ENCODE measurements at regions not wholly inside any gene's neighbourhood (a gene's known extent, or its start where the extent isn't known, plus 50 kb on each side); places are given as distances from the start of the nearest gene placed in this dataset.

DNA sequence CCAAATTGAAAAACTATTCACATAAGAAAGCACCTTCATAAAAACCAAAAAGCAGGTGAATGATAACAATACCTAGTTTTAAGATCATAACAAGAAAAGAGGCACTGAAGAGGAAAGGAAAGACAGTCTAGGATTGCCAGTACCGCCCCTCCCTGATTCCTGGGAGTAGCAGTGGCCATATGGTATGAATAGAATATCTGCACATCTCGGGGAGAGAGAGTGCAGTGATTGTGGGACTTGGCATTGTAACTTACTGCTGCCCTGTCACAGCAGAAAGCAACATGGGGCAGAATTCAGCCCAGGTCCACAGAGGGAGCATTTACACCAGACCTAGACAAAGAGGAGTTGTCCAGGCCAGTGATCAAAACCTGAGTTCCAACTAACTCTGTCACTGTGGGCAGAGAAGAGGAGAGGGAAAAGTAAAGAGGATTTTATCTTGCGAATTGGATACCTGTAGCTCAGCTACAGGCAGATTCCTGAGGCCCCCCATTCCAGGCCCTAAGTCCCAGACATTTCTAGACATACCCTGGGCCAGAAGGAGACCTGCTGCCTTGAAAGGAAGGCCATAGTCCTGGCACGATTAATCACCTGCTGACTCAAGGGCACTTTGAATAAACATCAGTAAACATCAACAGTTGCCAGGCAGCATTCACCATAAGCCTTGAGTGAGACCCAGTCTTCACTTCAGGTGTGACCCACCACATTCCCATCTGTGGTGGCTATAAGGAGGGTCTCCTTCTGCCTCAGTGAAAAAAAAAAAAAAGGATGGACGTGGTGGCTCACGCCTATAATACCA is 397.5 kb downstream of the TGFB2 start:
- intact Hi-C loops (cut with DNase I): no loop called here
- no peaks in the 10 kb centered on the region for H3K36me3 ChIP-seq

DNA sequence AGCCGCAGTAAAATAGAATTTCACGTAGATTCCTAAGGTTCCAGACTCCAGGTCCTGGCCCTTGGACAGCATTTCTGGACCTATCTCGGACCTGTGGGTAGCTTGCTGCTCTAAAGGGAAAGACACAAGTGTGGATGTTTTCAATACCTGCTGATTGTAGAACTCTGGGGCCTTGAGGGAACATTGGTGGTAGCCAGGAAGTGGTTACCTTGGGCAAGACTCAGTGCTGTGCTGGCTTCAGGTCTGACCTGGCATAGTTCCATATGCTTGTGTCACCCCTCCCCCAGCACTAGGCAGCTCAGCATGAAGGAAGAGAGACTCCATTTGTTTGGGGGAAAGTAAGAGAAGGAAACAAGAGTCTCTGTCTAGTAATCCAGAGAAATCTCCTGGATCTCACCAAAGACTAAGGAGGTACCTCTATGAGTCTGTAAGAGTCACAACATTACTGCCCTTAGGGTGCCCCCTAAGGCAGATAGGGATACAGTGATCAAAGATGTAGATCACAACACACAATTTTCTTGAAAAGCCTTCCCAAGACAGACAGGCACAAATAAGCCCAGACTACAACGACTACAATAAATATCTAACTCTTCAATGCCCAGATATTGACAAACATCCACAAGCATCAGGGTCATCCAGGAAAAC is 398.8 kb downstream of the TGFB2 start:
- H3K36me3 ChIP-seq: no peaks in the 10 kb centered on the region
- no peaks in the 10 kb centered on the region for H3K27me3 ChIP-seq
- DNase-seq: no peak
- no peaks in the 10 kb centered on the region for H3K9me3 ChIP-seq
- H3K27ac ChIP-seq: no peak overlapping the region
- intact Hi-C loops (cut with DNase I): no loop called here
- 93 to 97% (median 93%) methylated on average over 4 of the region's 4 CpGs for WGBS, 3 donors
- TF ChIP-seq EP300 (IDR thresholded peaks at IDR 0.05) (no peak), POLR2A (IDR thresholded peaks at IDR 0.05) (no peak)
- TF ChIP-seq, protein P1, sequence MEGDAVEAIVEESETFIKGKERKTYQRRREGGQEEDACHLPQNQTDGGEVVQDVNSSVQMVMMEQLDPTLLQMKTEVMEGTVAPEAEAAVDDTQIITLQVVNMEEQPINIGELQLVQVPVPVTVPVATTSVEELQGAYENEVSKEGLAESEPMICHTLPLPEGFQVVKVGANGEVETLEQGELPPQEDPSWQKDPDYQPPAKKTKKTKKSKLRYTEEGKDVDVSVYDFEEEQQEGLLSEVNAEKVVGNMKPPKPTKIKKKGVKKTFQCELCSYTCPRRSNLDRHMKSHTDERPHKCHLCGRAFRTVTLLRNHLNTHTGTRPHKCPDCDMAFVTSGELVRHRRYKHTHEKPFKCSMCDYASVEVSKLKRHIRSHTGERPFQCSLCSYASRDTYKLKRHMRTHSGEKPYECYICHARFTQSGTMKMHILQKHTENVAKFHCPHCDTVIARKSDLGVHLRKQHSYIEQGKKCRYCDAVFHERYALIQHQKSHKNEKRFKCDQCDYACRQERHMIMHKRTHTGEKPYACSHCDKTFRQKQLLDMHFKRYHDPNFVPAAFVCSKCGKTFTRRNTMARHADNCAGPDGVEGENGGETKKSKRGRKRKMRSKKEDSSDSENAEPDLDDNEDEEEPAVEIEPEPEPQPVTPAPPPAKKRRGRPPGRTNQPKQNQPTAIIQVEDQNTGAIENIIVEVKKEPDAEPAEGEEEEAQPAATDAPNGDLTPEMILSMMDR (IDR thresholded peaks at IDR 0.05): no peak
- no peaks in the 10 kb centered on the region for H3K4me1 ChIP-seq (ENCODE audit: insufficient read depth)
- no peak overlapping the region for H3K4me3 ChIP-seq

More for the DNA sequence above, 397.5 kb downstream of the TGFB2 start:
- TF ChIP-seq POLR2A (IDR thresholded peaks at IDR 0.05) (no peak), EP300 (IDR thresholded peaks at IDR 0.05) (no peak)
- TF ChIP-seq, protein P1 (IDR thresholded peaks at IDR 0.05): no peak
- no peaks in the 10 kb centered on the region for H3K4me1 ChIP-seq (ENCODE audit: insufficient read depth)
- no peak for DNase-seq
- no peak overlapping the region for H3K27ac ChIP-seq
- no peaks in the 10 kb centered on the region for H3K9me3 ChIP-seq
- no peaks in the 10 kb centered on the region for H3K27me3 ChIP-seq
- no peak overlapping the region for H3K4me3 ChIP-seq
- WGBS, 3 donors: 89 to 91% (median 89%) methylated on average over 6 of the region's 6 CpGs

DNA sequence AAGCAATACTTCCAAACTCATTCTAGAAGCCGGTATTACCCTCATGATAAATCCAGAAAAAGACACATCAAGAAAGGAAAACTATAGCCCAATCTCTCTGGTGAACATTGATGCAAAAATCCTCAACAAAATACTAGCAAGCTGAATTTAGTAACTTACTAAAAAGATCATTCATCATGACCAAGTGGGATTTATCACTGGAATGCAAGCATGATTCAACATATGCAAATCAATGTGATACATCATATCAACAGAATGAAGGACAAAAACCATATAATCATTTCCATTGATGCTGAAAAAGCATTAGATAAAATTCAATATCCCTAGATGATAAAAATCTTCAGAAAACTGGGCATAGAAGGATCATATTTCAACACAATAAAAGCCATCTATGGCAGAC is 402.9 kb downstream of the TGFB2 start:
- WGBS, 3 donors: 92 to 100% (median 93%) methylated on average over 1 of the region's 1 CpG
- H3K36me3 ChIP-seq: no peaks in the 10 kb centered on the region
- no peaks in the 10 kb centered on the region for H3K27me3 ChIP-seq
- DNase-seq: no peak
- H3K9me3 ChIP-seq: no peaks in the 10 kb centered on the region
- no peak for TF ChIP-seq EP300 (IDR thresholded peaks at IDR 0.05)
- TF ChIP-seq, protein P1 (IDR thresholded peaks at IDR 0.05): no peak
- TF ChIP-seq POLR2A (IDR thresholded peaks at IDR 0.05): no peak
- intact Hi-C loops (cut with DNase I): no loop called here
- H3K4me3 ChIP-seq: no peak overlapping the region
- no peak overlapping the region for H3K27ac ChIP-seq
- no peaks in the 10 kb centered on the region for H3K4me1 ChIP-seq (ENCODE audit: insufficient read depth)

DNA sequence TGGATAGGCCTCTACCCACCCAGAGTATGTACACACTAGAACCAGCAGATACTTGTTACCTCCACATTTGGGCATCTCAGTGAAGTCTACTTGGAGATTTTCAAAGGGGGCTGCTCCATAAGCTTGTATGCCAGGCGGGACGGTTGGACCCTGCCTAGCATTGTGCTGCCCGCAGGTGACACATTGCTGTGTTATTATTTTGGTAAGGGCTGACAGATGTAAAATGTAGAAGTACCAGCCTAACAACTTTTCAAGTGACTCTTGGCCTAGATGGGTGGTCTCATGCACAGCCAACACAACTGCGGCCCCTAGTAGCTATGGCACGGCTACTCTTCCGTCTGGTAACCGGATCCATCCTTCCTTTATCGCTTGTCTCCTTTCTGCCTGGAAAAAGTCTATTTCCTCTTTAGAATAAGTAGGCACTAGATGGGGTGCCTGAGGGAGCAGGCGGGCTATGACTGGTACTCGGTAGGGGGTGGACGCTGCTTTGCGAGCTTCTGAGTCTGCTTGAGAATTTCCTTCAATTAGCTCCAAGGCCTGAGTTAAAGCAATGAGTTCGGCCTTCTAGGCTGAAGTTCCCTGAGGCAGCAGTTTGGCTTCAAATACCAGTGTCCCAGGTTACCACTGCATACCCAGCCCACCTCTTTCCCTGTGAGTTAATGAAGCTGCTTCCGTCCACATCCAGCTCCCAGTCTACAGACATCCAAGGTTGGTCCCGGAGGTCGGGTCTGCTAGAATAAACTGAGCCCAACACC is 405.3 kb downstream of the TGFB2 start:
- intact Hi-C loops (cut with DNase I): no loop called here
- whole genome bisulfite sequencing, 3 donors: 95 to 99% (median 98%) methylated on average over 16 of the region's 16 CpGs
- Histone ChIP-seq H3K36me3 (no peaks in the 10 kb centered on the region), H3K27me3 (no peaks in the 10 kb centered on the region), H3K4me1 (ENCODE audit: insufficient read depth) (no peaks in the 10 kb centered on the region), H3K9me3 (no peaks in the 10 kb centered on the region), H3K27ac (no peak overlapping the region), H3K4me3 (no peak overlapping the region)
- no peak for DNase-seq
- no peak for TF ChIP-seq POLR2A (IDR thresholded peaks at IDR 0.05)
- TF ChIP-seq EP300 (IDR thresholded peaks at IDR 0.05): no peak
- TF ChIP-seq, protein P1 (IDR thresholded peaks at IDR 0.05): no peak

Data from ovary (tissue), 7 donors.